CD4-positive, alpha-beta T cell treated with Interleukin-21 for 1 hour (primary cell): ENCODE measurements at regions not wholly inside any gene's neighbourhood (a gene's known extent, or its start where the extent isn't known, plus 50 kb on each side); places are given as distances from the start of the nearest gene placed in this dataset.

ENCODE experiments used
- DNase-seq: peaks from one replicate; pipeline ENCODE4 v3.0.0-alpha.2; 2020

DNA sequence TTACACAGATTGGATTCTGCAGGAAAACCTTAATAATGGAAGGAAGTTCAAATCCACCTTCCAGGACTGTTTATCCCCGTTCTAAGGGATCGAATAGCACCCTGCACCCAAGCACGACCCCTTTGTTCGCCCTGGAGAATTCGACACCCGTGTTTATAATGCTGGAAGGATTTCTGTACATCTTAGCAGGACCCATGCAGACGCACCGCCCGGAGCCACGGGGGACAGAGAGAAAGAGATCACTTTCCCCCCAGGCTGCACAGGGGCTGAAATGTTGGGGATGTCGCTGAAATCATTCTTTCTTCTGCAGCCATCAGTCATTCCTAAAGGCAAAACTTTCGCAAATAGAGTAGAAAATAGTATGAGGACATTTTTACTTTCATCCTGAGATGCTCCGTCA lies 238.7 kb upstream of the SALL3 start:
- DNase-seq: no peak

DNA sequence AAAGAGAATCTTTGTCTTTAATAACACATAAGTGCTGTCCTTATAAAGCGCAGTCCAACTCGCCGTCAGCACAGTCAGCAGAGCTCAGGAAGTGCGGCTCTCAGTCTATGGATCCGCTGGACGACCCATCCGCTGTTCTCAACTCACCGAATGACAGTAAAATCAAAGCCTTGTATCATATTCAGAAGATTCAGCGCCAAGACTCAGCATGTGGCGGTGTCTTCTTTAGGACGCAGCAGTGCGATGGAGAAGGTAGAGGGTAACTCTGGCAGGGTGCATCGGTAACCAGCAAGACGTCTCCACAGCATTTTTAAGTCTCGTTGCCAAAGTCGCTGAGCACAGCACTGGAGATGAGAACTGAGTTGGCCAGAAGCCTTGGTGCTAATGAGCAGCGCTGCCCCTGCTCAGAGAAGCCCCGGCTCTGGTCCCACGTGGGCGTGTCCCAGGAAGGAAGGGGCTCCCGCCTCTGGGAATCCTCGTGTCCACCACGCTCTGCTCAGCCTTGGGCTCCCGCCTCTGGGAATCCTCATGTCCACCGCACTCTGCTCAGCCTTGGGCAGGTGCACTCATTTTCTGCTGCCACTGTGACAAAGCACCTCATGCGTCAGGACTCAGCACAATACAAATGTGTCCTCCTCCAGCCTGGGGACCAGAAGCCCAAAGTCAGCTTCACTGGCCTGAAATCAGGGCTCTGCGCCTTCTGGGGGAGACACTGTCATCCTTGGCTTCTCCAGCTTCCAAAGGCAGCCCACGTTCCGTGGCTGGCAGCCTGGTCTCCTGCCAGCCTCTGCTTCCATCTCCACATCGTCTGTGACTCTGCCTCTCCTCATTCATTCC lies 238.0 kb upstream of the SALL3 start:
- DNase-seq: no peak

DNA sequence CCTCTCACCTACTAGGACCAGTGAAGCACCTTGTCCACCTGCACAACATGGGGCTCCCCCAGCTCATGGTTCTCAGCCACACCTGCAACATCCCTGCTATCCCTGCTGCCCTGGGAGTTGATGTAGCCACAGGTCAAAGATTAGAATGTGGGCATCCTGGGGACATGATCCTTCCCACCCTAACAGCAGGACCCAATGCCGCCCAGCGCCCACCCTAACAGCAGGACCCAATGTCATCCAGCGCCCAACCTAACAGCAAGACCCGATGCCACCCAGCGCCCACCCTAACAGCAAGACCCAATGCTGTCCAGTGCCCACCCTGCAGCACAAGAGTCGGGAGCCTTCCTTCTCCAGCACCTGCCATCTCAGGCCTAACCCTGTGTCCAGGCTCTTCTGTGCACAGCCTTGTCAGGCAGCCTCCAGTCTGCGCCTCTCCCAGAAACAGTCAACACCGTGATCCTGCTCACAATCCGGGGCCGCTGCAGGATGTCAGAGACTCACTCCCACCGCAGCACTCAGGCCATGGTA lies 237.3 kb upstream of the SALL3 start:
- DNase-seq: no peak

DNA sequence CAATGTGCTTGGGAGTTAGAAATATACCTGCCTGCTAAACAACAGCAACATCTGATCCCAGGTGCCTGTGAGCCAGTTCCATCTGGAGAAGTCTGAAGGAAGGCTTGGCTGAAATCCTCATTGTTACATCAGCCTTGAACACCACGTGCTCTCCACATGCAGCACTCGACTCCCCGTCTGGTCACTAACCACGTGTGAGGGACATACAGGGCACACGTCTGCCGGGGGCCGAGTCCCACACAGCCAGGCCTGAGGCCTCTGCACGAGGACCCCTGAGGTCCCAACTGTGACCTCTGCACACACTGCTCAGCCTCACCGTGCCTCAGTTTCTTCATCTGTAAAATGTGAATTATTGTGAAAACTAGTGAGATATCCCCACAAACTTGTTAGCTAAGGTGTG lies 236.5 kb upstream of the SALL3 start:
- no peak for DNase-seq

DNA sequence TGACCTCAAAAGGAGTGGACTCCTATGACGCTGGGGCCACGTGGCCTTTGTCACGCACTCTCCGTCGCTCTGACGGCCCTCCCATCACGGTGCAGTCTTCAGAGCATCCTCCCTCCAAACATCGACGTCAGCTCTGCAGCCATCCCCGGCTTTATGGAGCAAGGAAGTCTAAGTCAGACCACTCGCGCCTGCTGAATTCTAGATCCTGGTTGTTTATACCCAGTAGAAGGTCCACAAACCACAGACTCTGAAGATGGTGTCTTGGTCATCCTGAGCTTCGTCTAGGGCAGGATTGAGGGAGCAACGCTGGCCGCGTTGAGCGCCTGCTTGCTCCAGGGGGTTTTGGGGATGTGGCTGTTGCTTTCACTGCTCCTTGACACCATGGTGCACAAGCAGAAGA lies 228.0 kb upstream of the SALL3 start:
- DNase-seq: no peak

DNA sequence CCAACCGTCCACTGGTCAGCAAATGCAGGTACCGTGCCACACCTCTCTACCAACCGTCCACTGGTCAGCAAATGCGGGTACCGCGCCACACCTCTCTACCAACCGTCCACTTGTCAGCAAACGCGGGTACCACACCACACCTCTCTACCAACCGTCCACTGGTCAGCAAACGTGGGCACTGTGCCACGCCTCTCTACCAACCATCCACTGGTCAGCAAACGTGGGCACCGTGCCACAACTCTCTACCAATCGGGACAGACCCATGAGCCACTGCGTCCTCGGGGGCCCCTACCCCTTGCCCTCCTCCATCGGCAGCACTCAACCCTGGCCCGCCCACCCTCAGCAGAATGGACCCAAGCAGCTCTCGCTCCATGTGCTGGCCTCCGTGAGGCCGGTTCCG lies 226.4 kb upstream of the SALL3 start:
- no peak for DNase-seq

DNA sequence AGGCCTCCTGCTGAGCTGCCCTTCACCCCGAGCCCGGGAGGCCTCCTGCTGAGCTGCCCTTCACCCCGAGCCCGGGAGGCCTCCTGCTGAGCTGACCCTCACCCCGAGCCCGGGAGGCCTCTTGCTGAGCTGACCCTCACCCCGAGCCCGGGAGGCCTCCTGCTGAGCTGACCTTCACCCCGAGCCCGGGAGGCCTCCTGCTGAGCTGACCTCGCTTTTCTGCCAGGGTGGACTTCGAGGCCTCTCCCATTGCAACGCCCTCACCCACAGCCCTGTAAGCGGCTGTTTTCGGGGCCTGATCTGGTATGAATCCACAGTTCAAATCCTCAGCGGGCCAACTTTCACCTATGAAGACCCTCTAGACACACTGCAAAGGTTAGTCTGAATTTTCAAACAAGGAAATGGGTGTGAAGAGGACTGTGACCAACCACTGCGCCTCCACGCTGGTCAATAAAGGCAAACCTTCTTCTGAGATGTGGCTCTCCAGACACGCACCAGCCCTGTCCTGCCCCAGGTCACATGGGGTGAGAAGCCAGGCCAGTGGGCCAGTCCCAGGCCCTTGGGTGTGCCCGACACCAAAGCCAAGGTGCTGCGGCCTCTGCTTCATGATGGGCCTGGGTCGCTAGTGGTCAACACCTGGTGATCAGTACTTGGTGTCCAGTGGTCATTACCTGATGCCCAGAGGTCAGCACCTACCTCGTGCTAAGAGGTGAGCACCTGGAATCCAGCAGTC lies 225.1 kb upstream of the SALL3 start:
- DNase-seq: no peak

DNA sequence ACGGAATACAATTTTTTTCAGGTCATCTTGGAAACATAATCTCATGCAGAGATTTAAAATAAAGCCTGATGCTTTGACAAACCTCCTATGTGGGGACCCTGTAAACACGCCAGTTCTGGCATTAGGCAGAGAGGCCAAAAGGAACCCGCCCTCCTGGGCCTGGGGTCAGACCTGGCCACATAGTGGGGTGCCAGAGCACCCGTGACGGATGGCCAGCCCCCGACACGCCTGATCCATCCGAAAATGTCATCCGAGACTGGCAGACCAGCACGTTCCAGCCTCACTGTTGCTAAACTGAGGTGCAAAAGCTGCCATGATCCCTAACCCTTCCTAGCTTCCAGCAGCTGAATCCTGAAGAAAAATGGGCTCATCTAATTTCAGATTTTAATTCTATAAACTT lies 222.6 kb upstream of the SALL3 start:
- no peak for DNase-seq

DNA sequence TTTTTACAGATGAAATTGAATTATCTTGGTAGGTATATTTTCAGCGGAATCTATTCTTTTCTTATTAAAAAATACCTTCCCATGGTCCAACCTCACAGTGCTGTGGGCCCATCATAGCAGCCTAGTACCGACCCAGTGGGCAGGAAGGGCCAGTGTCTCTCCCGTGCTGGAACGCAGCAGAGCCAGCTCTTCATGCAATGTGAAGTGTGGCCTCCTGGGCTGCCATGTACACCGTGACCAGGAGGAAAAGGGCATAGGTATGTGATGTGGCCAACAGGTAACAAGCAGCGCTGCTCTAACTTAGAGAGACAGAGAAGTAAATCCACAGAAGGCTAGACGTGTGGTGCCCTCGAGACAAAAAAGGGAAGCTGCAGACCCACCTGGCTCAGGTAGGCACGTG lies 221.1 kb upstream of the SALL3 start:
- no peak for DNase-seq

DNA sequence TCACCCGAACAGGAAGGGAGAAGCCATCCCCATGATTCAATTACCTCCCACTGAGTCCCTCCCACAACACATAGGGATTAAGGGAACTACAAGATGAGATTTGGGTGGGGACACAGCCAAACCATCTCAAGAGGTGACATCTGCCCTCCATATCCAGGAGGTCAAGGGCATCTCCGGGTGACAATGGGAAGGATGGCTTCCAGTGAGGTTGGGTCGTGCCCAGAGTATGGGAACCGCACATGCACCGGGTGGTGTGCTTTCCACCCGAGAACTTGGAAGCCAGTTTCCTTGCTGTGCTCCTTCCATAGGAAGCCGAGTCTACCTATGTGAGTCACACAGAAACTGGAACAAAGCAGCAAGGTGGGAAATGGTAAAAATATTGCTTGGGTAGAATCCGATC lies 216.9 kb upstream of the SALL3 start:
- no peak for DNase-seq

DNA sequence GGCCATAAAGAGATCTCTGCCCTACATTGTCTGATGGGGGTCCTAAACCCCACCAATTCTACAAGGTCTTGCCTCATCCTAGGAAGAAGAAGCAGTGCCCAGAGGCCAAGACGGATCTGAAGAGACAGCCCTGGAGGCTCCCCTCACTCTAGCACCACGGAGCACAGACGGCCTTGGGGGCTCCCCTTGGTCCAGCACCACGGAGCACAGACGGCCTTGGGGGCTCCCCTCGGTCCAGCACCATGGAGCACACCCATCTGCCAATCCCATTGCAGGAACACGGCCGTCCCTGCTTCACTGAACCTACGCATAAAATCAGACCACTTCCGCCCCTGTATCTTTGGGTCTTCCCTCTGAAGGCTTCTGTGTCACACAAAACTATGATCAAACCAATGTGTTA lies 215.1 kb upstream of the SALL3 start:
- no peak for DNase-seq

DNA sequence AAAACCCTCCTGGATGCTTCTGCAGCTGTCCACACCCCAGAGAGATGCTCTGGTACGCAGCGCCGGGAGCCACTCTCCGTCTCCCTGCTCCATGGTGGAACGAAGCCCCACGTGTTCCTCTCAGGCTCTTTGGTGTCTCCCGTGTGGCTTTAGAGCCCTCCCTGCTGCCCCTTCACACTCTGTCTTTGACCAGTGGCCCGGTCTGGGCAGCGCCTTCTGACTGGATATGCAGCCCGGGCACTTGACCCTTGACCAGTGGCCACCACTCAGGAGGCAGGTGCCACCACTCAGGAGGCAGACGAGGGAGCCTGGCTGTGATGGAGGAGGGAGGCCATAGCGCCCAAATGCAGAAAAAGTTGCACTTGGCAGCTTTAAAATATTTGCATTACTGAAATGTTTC lies 214.5 kb upstream of the SALL3 start:
- DNase-seq: no peak

DNA sequence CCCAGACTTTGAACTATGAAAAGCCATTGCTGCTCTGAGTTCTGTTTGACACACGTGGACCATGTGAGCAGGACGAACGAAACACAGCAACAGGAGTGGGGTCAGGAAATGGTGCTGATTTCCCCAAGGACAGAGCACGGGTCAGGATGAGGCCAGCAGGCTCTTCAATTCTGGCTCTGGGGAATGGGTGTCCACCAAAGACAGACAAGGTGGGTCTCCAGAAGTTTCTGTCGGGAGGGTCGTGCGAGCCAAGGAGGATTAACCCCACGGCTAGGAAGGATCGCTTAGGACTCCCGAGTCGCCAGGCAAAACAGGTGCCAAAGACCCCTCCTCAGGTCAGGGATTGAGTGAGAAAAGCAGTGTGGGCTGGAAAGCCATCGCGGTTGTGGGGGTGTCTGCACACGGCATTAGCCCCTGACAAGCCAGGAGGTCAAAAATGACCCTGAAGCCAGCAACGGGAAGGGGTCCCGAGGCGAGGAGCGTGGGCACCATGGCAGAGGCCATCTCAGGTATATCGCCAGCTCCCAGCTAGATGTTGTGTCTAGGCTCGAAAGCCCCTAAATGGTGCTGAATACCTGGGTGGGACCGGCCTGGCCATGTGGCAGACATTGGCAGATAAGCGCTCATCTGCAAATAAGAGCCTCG lies 213.9 kb upstream of the SALL3 start:
- DNase-seq: no peak

DNA sequence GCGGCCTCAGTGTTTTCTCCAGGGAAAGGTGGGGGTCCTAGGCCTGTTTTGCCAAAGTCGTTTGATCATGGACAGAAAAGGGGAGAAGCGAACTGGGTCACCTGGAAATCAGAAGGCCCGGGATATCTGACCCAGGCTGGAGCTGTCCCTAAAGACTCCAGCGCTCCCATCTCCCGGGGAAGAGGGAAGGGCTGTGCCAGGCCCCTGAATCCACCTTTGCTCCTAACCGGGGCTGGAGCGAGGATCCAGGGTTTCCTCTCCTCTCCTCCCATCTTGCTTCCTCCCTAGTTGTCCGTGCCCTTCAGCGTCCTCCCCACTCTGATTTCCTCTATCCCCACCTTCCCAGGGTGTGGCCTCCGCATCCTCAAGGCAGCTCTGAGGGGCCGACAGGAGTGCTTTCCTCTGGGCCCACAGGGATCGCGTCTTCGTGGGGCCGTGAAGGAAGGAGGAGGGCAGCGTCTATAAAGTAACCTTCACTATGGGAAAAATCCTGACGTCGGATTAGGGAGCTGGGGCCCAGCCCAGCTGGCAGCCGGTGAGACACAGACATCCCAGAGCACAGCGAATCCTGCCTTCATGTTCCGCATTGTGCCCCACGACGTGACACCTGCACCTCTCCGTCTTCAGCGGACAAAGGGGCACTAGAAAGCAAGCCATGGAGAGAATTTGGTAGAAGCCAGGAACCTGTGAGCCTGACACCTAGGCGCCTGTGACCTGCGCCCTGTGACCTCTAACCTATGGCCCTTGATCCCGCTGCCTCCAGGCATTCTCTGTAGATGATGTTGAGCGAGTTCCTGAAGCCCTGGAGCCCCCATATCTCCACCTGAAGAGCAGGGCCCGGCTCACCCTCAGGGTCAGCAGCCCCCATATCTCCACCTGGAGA lies 212.7 kb upstream of the SALL3 start:
- no peak for DNase-seq

DNA sequence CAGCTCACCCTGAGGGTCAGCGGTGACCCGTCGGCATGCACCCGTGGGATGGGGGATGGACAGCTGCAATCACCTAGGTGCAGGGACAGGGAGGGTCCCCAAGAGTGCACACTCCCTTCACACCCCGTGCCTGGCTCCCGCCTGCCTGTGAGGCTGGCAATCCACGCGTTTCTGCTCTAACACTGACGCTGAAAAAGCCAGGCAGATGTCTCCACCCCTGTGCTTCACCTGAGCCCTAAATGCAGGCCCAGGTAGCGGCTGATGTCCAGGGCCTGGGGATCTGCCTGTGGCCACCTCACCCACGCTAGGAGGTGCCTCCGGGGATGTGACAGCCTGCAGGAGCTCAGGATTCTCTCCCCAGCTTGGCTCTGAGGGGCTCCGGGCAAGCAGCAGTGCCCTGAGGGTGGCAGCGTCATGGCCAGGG lies 212.0 kb upstream of the SALL3 start:
- no peak for DNase-seq

DNA sequence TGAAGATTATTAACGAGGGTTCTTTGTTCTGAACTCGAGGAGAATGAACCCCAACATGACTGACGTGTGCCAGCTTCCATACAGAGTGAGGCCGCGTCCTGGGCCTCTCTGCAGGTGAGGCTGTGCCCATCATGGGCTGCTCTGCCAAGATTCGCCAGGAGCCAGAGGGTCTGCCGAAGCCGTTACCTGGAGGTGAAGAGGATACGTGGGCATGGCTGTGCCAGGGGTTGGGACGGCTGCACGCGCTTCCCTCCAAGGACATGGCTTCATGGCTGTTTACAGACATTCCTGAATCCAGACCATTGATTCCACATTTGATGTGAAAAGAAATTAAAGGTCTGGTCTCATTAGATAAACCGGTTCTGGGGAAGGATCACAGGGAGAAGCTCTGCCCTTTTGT lies 211.4 kb upstream of the SALL3 start:
- no peak for DNase-seq

DNA sequence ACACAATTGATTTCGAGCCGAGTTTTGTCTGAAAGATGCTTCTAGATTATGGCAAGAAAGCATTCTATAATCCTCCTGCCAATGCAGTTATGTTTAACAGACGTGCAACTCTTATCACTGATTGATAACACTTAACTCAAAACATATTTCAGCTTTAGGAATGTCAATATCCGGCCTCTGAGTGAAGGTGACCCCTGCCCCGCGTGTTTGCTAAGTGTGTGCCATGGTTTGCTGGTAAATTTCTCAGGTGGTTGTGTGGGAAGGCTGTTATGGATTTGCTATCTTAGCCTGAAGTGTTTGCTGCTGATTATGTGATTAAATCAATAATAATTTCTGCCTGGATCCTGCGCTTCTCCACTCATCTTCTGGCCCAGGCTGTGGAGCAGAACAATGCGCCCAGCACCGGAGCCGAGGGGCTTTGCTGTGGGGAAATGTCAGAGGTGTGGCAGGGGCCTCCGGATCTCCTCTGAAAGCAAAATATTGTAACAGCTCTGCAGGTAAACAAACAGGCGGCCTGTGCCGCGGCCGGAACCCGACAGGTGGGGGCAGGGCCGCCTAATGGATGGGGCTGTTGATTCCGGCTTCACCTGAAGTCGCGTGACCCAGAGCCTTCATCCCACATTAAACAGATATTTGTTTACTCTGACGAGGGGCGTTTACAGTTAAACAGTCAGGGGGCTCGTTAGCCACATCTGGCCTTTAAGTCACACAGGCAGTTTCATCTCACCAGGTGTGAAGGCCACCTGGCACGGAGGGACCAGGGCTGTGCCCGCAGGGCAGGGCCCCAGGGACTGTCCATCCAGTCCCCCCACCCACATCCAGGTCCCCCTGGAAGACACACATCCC lies 210.7 kb upstream of the SALL3 start:
- no peak for DNase-seq

DNA sequence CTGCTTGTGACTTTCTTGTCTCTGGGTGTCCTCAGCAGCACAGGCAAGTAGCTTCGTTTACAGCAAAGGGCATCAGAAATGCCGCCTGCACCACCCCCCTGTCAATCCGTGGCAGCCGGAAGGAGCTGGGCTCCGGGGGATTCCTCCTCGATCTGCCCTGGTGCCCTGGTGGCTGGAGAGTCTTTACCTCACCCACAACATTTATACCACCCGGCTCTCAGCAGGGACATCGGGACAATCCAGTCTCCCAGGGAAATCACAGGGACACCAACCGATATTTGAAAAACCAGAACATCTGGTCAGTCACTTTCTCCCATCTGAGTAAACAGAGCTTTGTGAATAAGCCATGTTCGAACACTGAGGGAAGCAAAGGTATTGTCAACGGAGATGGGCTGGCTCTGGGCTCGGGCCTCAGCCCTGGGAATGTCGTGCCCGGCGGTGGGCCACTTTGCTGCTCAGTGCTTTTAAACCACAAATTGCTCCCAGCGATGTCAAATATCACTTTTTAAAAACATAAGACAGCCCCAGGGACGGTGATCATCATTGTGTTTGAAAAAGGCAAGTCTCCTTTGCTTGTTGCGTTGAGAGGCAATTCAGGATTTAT lies 210.0 kb upstream of the SALL3 start:
- DNase-seq: no peak

DNA sequence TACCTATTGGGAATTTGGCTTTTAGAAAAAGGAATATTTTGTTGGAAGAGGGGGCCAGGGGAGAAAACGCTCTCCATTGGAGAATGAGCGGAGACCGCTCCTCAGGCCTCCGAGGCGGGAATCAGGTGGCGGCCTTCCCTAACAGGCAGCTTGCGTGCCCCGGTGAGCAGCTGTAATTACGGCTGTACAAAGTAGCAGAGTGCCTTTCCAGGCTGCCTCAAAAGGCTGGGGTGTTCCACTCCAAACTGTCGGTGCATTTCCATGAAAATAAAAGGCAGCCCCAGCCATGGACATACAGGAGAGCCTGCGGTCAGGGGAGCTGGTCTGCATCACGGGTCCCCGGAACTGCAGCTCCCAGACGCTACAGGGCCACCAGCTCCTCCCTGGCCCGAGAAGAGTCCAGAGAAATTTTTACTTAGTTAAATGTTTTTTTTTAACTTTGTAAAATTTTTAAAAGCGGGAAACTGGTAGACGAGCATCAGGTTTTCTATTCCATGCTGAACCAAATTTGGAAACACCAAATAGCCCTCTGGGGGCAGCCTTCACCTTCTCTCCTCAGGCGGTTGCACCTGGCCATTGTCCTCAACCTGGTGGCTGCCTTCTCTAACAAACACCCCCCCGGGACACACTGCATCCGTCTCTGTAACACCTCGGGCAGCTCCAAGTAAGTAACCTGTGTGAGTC lies 209.3 kb upstream of the SALL3 start:
- no peak for DNase-seq

DNA sequence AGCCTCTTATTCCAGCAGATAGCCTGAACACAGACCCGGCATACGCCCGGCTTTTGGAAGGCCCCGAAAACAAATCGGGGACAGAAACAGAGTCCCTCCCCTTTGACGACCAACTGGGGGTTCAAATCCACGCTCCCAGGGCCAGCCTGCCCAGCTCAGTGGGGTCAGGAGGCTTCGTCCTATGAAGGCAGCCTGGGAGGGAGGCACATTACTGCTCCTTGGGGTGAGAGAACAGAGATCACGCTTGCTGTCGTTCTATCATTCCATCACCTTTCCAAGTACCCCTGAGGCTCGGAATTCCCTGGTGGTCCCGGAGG lies 208.8 kb upstream of the SALL3 start:
- no peak for DNase-seq
